Prostate gland (tissue), 2 donors: ENCODE measurements at regions not wholly inside any gene's neighbourhood (a gene's known extent, or its start where the extent isn't known, plus 50 kb on each side); places are given as distances from the start of the nearest gene placed in this dataset.

Source experiments
- POLR2A ChIP-seq: fragments of 450-650 bp; IDR thresholded peaks from one replicate; pipeline ENCODE4 v1.6.1; 2016; ENCODE audit warnings: antibody characterized with exemption, mild to moderate bottlenecking
- TF ChIP-seq, protein P1 (sequence below), 4 experiments: fragments of 200-600 bp in 2 of 4; fragments of 450-650 bp in 2 of 4; sonication (generic) in 2 of 4; IDR thresholded peaks; 1 replicate in 3 of 4; 2 replicates in 1 of 4; pipeline ENCODE4 v1.5.1; 2016 to 2019; ENCODE audit warnings: antibody characterized with exemption in 4 of 4, mild to moderate bottlenecking in 2 of 4, moderate library complexity in 2 of 4

DNA sequence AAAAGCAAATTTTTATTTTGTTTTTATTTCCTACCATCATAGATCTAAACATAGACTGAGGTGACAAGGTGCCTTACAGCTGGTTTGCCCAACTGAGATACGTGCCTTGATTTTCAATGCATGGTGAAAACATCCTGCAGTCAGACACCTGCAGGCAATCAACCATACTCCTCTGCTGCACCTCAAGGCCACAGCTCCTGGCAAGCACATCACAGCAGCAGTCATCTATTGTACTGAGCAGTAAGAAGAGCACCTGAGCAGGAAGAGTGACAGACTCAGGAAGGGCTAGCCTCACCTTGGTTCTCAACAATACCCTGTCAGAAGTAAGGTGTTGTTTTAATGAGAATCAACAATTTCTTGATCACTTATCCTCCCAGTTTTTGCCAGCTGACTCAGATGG lies 1206.8 kb upstream of the NRXN1 start:
- no peak for TF ChIP-seq POLR2A
- TF ChIP-seq, protein P1, sequence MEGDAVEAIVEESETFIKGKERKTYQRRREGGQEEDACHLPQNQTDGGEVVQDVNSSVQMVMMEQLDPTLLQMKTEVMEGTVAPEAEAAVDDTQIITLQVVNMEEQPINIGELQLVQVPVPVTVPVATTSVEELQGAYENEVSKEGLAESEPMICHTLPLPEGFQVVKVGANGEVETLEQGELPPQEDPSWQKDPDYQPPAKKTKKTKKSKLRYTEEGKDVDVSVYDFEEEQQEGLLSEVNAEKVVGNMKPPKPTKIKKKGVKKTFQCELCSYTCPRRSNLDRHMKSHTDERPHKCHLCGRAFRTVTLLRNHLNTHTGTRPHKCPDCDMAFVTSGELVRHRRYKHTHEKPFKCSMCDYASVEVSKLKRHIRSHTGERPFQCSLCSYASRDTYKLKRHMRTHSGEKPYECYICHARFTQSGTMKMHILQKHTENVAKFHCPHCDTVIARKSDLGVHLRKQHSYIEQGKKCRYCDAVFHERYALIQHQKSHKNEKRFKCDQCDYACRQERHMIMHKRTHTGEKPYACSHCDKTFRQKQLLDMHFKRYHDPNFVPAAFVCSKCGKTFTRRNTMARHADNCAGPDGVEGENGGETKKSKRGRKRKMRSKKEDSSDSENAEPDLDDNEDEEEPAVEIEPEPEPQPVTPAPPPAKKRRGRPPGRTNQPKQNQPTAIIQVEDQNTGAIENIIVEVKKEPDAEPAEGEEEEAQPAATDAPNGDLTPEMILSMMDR (IDR thresholded peaks at IDR 0.05), result no peak
